IMR-90 (cell line): ENCODE measurements at regions not wholly inside any gene's neighbourhood (a gene's known extent, or its start where the extent isn't known, plus 50 kb on each side); places are given as distances from the start of the nearest gene placed in this dataset.

ENCODE experiments used
- ATAC-seq: fragments of 200-7000 bp; cut with Tn5 transposase; 2 replicates; pipeline ENCODE4 v1.9.1; 2020; ENCODE audit warnings: low read depth, mild to moderate bottlenecking, moderate library complexity
- BruUV-seq: library from RNA; stranded (reverse); fragments of 400-500 nt; replicated peaks from 2 replicates; lab custom pipeline; 2021; lab: Mats Ljungman, UMichigan
- CTCF ChIA-PET: fragments of 300-600 bp; formaldehyde crosslinking; extraction: SDS; loops from one replicate; lab custom pipeline; 2021; ENCODE audit warnings: antibody characterized with exemption; lab: Yijun Ruan, JAX
- POLR2A ChIA-PET: fragments of 300-600 bp; sonication (Branson Sonifier 250); formaldehyde crosslinking; loops from one replicate; lab custom pipeline; 2022; ENCODE audit warnings: antibody characterized with exemption; ENCODE audit not compliant: unreplicated experiment; lab: Charles Lee
- DNase-seq: peaks from one replicate; pipeline ENCODE4 v3.0.0; 2013
- H2AFZ ChIP-seq: replicated peaks from 2 replicates; pipeline ENCODE3; 2013; ENCODE audit warnings: low read length, mild to moderate bottlenecking; ENCODE audit not compliant: poor library complexity
- H2AK5ac ChIP-seq: 2 replicates; pipeline ENCODE4 v1.6.1; 2013; ENCODE audit warnings: low read depth, low read length, inconsistent platforms
- H2AK9ac ChIP-seq: replicated peaks from 2 replicates; pipeline ENCODE3; 2013; ENCODE audit warnings: mild to moderate bottlenecking, low read depth, low read length, moderate library complexity; ENCODE audit not compliant: poor library complexity
- H2BK120ac ChIP-seq: 2 replicates; pipeline ENCODE4 v1.6.1; 2013; ENCODE audit warnings: low read depth, low read length, inconsistent platforms
- H2BK15ac ChIP-seq: 3 replicates; pipeline ENCODE4 v1.6.1; 2013; ENCODE audit warnings: low read depth, low read length, inconsistent platforms
- H2BK20ac ChIP-seq: 2 replicates; pipeline ENCODE4 v1.6.1; 2013; ENCODE audit warnings: low read depth, mild to moderate bottlenecking, inconsistent platforms, low read length, moderate library complexity
- H2BK5ac ChIP-seq: 2 replicates; pipeline ENCODE4 v1.6.1; 2013; ENCODE audit warnings: mild to moderate bottlenecking, low read depth, low read length, inconsistent platforms; ENCODE audit not compliant: poor library complexity, severe bottlenecking
- H3K14ac ChIP-seq: replicated peaks from 2 replicates; pipeline ENCODE4 v1.6.1; 2013; ENCODE audit warnings: low read depth, low read length, inconsistent platforms
- H3K18ac ChIP-seq: 2 replicates; pipeline ENCODE4 v1.6.1; 2013; ENCODE audit warnings: low read depth, low read length, control low read depth
- H3K23ac ChIP-seq: 2 replicates; pipeline ENCODE4 v1.6.1; 2013; ENCODE audit warnings: low read depth, low read length, inconsistent platforms
- H3K27ac ChIP-seq: 2 replicates; pipeline ENCODE4 v1.5.1; 2013; ENCODE audit warnings: mild to moderate bottlenecking, control low read depth, low read length; ENCODE audit not compliant: insufficient read depth
- H3K27me3 ChIP-seq: 2 replicates; pipeline ENCODE4 v1.6.1; 2013; ENCODE audit warnings: low read length; ENCODE audit not compliant: control insufficient read depth, insufficient read depth
- H3K36me3 ChIP-seq: 2 replicates; pipeline ENCODE4 v1.6.1; 2013; ENCODE audit warnings: low read length, mixed read lengths; ENCODE audit not compliant: control insufficient read depth, insufficient read depth
- H3K4ac ChIP-seq: 2 replicates; pipeline ENCODE4 v1.6.1; 2013; ENCODE audit warnings: low read depth, low read length, inconsistent platforms
- H3K4me1 ChIP-seq: 2 replicates; pipeline ENCODE4 v1.6.1; 2013; ENCODE audit warnings: low read length, mixed read lengths; ENCODE audit not compliant: control insufficient read depth, insufficient read depth
- H3K4me2 ChIP-seq: 2 replicates; pipeline ENCODE4 v1.6.1; 2013; ENCODE audit warnings: low read depth, mild to moderate bottlenecking, control low read depth, low read length, moderate library complexity
- H3K4me3 ChIP-seq: 2 replicates; pipeline ENCODE4 v1.5.1; 2013; ENCODE audit warnings: low read depth, mild to moderate bottlenecking, control low read depth, low read length, moderate library complexity; ENCODE audit not compliant: insufficient read depth
- H3K56ac ChIP-seq: 2 replicates; pipeline ENCODE4 v1.6.1; 2013; ENCODE audit warnings: low read length, inconsistent platforms; ENCODE audit not compliant: insufficient read depth; ENCODE audit errors: extremely low read depth
- H3K79me1 ChIP-seq, 2 experiments: 2 replicates each; pipeline ENCODE4 v1.6.1; 2013; ENCODE audit warnings: low read length in 2 of 2, inconsistent platforms in 1 of 2, low read depth in 1 of 2
- H3K9ac ChIP-seq: 2 replicates; pipeline ENCODE4 v1.6.1; 2013; ENCODE audit warnings: low read depth, low read length, control low read depth
- H3K9me1 ChIP-seq: 2 replicates; pipeline ENCODE4 v1.6.1; 2013; ENCODE audit warnings: low read length, inconsistent platforms; ENCODE audit not compliant: insufficient read depth
- H3K9me3 ChIP-seq: 2 replicates; pipeline ENCODE4 v1.6.1; 2013; ENCODE audit warnings: low read length; ENCODE audit not compliant: control insufficient read depth, insufficient read depth
- H4K20me1 ChIP-seq: 2 replicates; pipeline ENCODE4 v1.6.1; 2013; ENCODE audit warnings: low read length, inconsistent platforms; ENCODE audit not compliant: insufficient read depth
- H4K5ac ChIP-seq: 2 replicates; pipeline ENCODE4 v1.6.1; 2013; ENCODE audit warnings: mild to moderate bottlenecking, low read depth, low read length, control low read depth
- H4K8ac ChIP-seq, 2 experiments: 2 replicates each; pipeline ENCODE4 v1.6.1; 2013; ENCODE audit warnings: low read depth in 2 of 2, low read length in 2 of 2, control low read depth in 1 of 2, inconsistent platforms in 1 of 2
- H4K91ac ChIP-seq: 2 replicates; pipeline ENCODE4 v1.6.1; 2013; ENCODE audit warnings: low read depth, low read length, inconsistent platforms; ENCODE audit not compliant: insufficient read depth
- BHLHE40 ChIP-seq: fragments of 150-350 bp; IDR thresholded peaks from 2 replicates; pipeline ENCODE4 v1.6.1; 2016; ENCODE audit warnings: mild to moderate bottlenecking, low read depth, low read length
- CEBPB ChIP-seq: IDR thresholded peaks from 2 replicates; pipeline ENCODE4 v1.6.1; 2012; ENCODE audit warnings: low read depth, low read length, improper control_type of control experiment
- CHD1 ChIP-seq: IDR thresholded peaks from 2 replicates; pipeline ENCODE4 v1.6.1; 2012; ENCODE audit warnings: low read depth, low read length, improper control_type of control experiment
- CTCF ChIP-seq: conservative IDR thresholded peaks from 2 replicates; pipeline ENCODE4 v1.5.1; 2012; ENCODE audit warnings: mild to moderate bottlenecking, low read depth, low read length, improper control_type of control experiment
- FOS ChIP-seq: fragments of 150-350 bp; IDR thresholded peaks from 2 replicates; pipeline ENCODE4 v1.6.1; 2016; ENCODE audit warnings: low read depth, low read length
- NFE2L2 ChIP-seq: fragments of 150-350 bp; IDR thresholded peaks from 2 replicates; pipeline ENCODE4 v1.6.1; 2016; ENCODE audit warnings: low read depth, mild to moderate bottlenecking, low read length
- POLR2A ChIP-seq: IDR thresholded peaks from 2 replicates; pipeline ENCODE4 v1.6.1; 2012; ENCODE audit warnings: mild to moderate bottlenecking, low read depth, low read length
- RCOR1 ChIP-seq: IDR thresholded peaks from 2 replicates; pipeline ENCODE4 v1.6.1; 2012; ENCODE audit warnings: mild to moderate bottlenecking, low read length, improper control_type of control experiment; ENCODE audit not compliant: insufficient replicate concordance
- RFX5 ChIP-seq: IDR thresholded peaks from 2 replicates; pipeline ENCODE4 v1.8.0; 2012; ENCODE audit warnings: low read depth, mild to moderate bottlenecking, low read length, moderate library complexity
- SMC3 ChIP-seq: fragments of 150-350 bp; IDR thresholded peaks from 2 replicates; pipeline ENCODE4 v1.6.1; 2016; ENCODE audit warnings: low read depth, mild to moderate bottlenecking, antibody characterized with exemption, low read length, moderate library complexity
- USF2 ChIP-seq: fragments of 150-350 bp; IDR thresholded peaks from 2 replicates; pipeline ENCODE4 v1.6.1; 2017; ENCODE audit warnings: mild to moderate bottlenecking, antibody characterized with exemption, low read length, low read depth
- WGBS, 2 experiments: methylation state at CpG; one replicate each; pipeline versions ENCODE4 v1.1.5 to v1.1.7; 2013; ENCODE audit warnings: missing lambda C conversion rate in 2 of 2; ENCODE audit not compliant: insufficient read length in 1 of 2; ENCODE audit errors: extremely low coverage in 2 of 2; 5-methylcytosine and 5-hydroxymethylcytosine counted together
- dilution Hi-C: fragments of 300-500 bp; cut with HindIII; formaldehyde crosslinking; loops from one replicate; pipeline ENCODE4 v1.14.3; 2018; ENCODE audit warnings: low sequenced_read_pairs; ENCODE audit not compliant: unreplicated experiment
- in situ Hi-C: fragments of 300-500 bp; cut with MboI; formaldehyde crosslinking; loops from 3 replicates; pipeline ENCODE4 v1.14.3; 2019; ENCODE audit warnings: low sequenced_read_pairs, inconsistent platforms, mixed read lengths
- intact Hi-C: fragments of 100-400 bp; cut with micrococcal nuclease; formaldehyde crosslinking; loops from 2 replicates; pipeline ENCODE4 v1.10.0; 2022

GRCh38 chr5:143896516-143896915 lies 84.6 kb downstream of the HMHB1 start:
- H3K79me1 ChIP-seq: no peaks in the 10 kb centered on the region
- no peaks in the 10 kb centered on the region for H3K9me3 ChIP-seq
- dilution Hi-C loops: no loop called here
- H3K4me3 ChIP-seq: no peak overlapping the region
- WGBS, 2 experiments: no CpG with 5 or more reads among the region's 2 CpGs
- H2BK15ac ChIP-seq: no peak overlapping the region
- no peak overlapping the region for H4K91ac ChIP-seq
- H3K56ac ChIP-seq: no peak overlapping the region
- peak overlapping the region in 1 of 2 experiments; percentile 7; a peak in 1 of 4 replicates for H4K8ac ChIP-seq
- H3K36me3 ChIP-seq: no peaks in the 10 kb centered on the region
- no peak overlapping the region for H4K5ac ChIP-seq
- H2AK5ac ChIP-seq: no peak overlapping the region
- peak overlapping the region; percentile 47; the same call in 1 of the 2 replicates for H3K18ac ChIP-seq
- H3K14ac ChIP-seq: no peak overlapping the region
- peak overlapping the region; percentile 5; the same call in 1 of the 2 replicates for H3K4ac ChIP-seq
- H3K4me2 ChIP-seq: peak overlapping the region; percentile 10; the same call in 1 of the 2 replicates
- peak overlapping the region; percentile 11; the same call in 1 of the 2 replicates for H2BK120ac ChIP-seq
- ChIA-PET CTCF (no interaction called here), POLR2A (no interaction called here)
- in situ Hi-C loops: no loop called here
- DNase-seq (peak; percentile 48), ATAC-seq (peak; percentile 73)
- no TSS peak for BruUV-seq
- no peak overlapping the region for H3K27ac ChIP-seq
- no peak overlapping the region for H3K9ac ChIP-seq
- H3K9me1 ChIP-seq: peaks cover 5% of the 10 kb centered on the region
- TF ChIP-seq BHLHE40 (no peak), USF2 (no peak), POLR2A (no peak), NFE2L2 (no peak), SMC3 (no peak), FOS (no peak), CTCF (no peak), RFX5 (no peak), RCOR1 (no peak), CHD1 (no peak), CEBPB (no peak)
- peak overlapping the region; percentile 6 for H2BK5ac ChIP-seq
- H2BK20ac ChIP-seq: no peak overlapping the region
- peaks cover 6% of the 10 kb centered on the region; the same call in 1 of the 2 replicates for H3K4me1 ChIP-seq
- H2AFZ ChIP-seq: no peak overlapping the region
- no peaks in the 10 kb centered on the region for H4K20me1 ChIP-seq
- no peak overlapping the region for H2AK9ac ChIP-seq
- H3K27me3 ChIP-seq: no peaks in the 10 kb centered on the region
- intact Hi-C loops: no loop called here
- H3K23ac ChIP-seq: no peak overlapping the region; the same call in 1 of the 2 replicates
